ENCODE measurements at regions not wholly inside any gene's neighbourhood (a gene's known extent, or its start where the extent isn't known, plus 50 kb on each side); places are given as distances from the start of the nearest gene placed in this dataset.

- TF ChIP-seq POLR2A (IDR thresholded peaks at IDR 0.05), result no peak
- TF ChIP-seq CTCF (IDR thresholded peaks at IDR 0.05), result no peak
Observed at GRCh38 chr10:47214520-47214919, 85.5 kb upstream of the GDF10 start.
